Peyer's patch (tissue), 4 donors: ENCODE measurements at regions not wholly inside any gene's neighbourhood (a gene's known extent, or its start where the extent isn't known, plus 50 kb on each side); places are given as distances from the start of the nearest gene placed in this dataset.
"Not testable (repeated sequence)": the region's sequence is repeated elsewhere in the genome, so short reads cannot be mapped to it uniquely, and the experiment has no call there.

Source experiments
- DNase-seq, 3 donors: peaks; one replicate each; pipeline ENCODE4 v3.0.0-alpha.2; 2017 to 2019
- H3K27ac ChIP-seq, 4 donors: fragments of 200-600 bp; sonication (generic); one replicate each; pipeline ENCODE4 v1.5.1; 2016 to 2019
- H3K27me3 ChIP-seq, 2 donors: fragments of 200-600 bp; sonication (generic); one replicate each; pipeline ENCODE4 v1.5.1; 2019
- H3K36me3 ChIP-seq, 3 donors: fragments of 200-600 bp; sonication (generic); one replicate each; pipeline ENCODE4 v1.5.1; 2016 to 2019
- H3K4me1 ChIP-seq, 4 donors: fragments of 200-600 bp; sonication (generic); one replicate each; pipeline ENCODE4 v1.5.1; 2016 to 2019
- H3K4me3 ChIP-seq, 4 donors: fragments of 200-600 bp; sonication (generic); 1 replicate in 3 of 4; 2 replicates in 1 of 4; pipeline ENCODE4 v1.5.1; 2016 to 2019; ENCODE audit warnings: mild to moderate bottlenecking in 1 of 4
- H3K9me3 ChIP-seq, 4 donors: fragments of 200-600 bp; sonication (generic); one replicate each; pipeline ENCODE4 v1.5.1; 2016 to 2019; ENCODE audit warnings: mild to moderate bottlenecking in 1 of 4
- POLR2A ChIP-seq, 2 donors: fragments of 450-650 bp; IDR thresholded peaks; one replicate each; pipeline ENCODE4 v1.5.1; 2017; ENCODE audit warnings: antibody characterized with exemption in 2 of 2, mild to moderate bottlenecking in 2 of 2, moderate library complexity in 2 of 2
- TF ChIP-seq, protein P1 (sequence below), 6 experiments: fragments of 450-650 bp in 4 of 6; fragments of 200-600 bp in 2 of 6; sonication (generic) in 1 of 6; IDR thresholded peaks; one replicate each; pipeline ENCODE4 v1.5.1; 2017 to 2019; ENCODE audit warnings: antibody characterized with exemption in 6 of 6, mild to moderate bottlenecking in 3 of 6, moderate library complexity in 1 of 6

- Histone ChIP-seq H3K4me1 (no peaks in the 10 kb centered on the region), H3K27me3 (no peaks in the 10 kb centered on the region), H3K9me3 (no peaks in the 10 kb centered on the region), H3K4me3 (no peak overlapping the region), H3K36me3 (no peaks in the 10 kb centered on the region), H3K27ac (no peak overlapping the region)
- no peak for TF ChIP-seq POLR2A (IDR thresholded peaks at IDR 0.05)
- TF ChIP-seq, protein P1, sequence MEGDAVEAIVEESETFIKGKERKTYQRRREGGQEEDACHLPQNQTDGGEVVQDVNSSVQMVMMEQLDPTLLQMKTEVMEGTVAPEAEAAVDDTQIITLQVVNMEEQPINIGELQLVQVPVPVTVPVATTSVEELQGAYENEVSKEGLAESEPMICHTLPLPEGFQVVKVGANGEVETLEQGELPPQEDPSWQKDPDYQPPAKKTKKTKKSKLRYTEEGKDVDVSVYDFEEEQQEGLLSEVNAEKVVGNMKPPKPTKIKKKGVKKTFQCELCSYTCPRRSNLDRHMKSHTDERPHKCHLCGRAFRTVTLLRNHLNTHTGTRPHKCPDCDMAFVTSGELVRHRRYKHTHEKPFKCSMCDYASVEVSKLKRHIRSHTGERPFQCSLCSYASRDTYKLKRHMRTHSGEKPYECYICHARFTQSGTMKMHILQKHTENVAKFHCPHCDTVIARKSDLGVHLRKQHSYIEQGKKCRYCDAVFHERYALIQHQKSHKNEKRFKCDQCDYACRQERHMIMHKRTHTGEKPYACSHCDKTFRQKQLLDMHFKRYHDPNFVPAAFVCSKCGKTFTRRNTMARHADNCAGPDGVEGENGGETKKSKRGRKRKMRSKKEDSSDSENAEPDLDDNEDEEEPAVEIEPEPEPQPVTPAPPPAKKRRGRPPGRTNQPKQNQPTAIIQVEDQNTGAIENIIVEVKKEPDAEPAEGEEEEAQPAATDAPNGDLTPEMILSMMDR (IDR thresholded peaks at IDR 0.05): no peak
- DNase-seq: no peak
Observed at GRCh38 chr6:870096-870495, 177.2 kb upstream of the EXOC2 start.

DNA sequence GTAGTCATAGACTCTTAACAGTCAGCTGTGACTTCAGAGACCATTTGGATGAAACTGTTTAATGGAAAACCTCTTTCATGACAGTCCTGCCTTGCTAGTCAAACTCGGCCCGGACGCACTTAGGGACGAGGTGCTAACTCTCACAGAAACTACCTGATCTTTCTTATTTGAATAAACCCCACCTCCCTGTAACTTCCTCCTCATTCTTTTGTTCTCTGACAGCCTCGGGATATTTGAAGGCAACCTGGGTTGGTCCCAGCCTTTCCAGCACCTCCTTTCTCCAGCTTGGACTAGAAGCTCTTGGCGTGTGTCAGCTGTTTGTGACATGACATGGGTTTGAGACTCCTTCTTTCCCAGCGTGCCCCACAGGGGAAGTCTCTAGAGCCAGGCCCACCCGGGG, 175.3 kb upstream of the EXOC2 start:
- DNase-seq: no peak
- no peak overlapping the region for H3K4me3 ChIP-seq
- H3K4me1 ChIP-seq: no peaks in the 10 kb centered on the region
- no peaks in the 10 kb centered on the region for H3K9me3 ChIP-seq
- no peaks in the 10 kb centered on the region for H3K36me3 ChIP-seq
- H3K27ac ChIP-seq: no peak overlapping the region
- no peaks in the 10 kb centered on the region for H3K27me3 ChIP-seq
- TF ChIP-seq, protein P1 (IDR thresholded peaks at IDR 0.05): no peak
- no peak for TF ChIP-seq POLR2A (IDR thresholded peaks at IDR 0.05)

- H3K4me1 ChIP-seq: no peaks in the 10 kb centered on the region
- H3K27ac ChIP-seq: no peak overlapping the region
- TF ChIP-seq, protein P1 (IDR thresholded peaks at IDR 0.05): no peak
- no peak for TF ChIP-seq POLR2A (IDR thresholded peaks at IDR 0.05)
- no peaks in the 10 kb centered on the region for H3K27me3 ChIP-seq
- H3K36me3 ChIP-seq: no peaks in the 10 kb centered on the region
- H3K9me3 ChIP-seq: no peaks in the 10 kb centered on the region
- no peak for DNase-seq
- no peak overlapping the region for H3K4me3 ChIP-seq
Observed at GRCh38 chr6:867378-867777, 174.4 kb upstream of the EXOC2 start.

DNA sequence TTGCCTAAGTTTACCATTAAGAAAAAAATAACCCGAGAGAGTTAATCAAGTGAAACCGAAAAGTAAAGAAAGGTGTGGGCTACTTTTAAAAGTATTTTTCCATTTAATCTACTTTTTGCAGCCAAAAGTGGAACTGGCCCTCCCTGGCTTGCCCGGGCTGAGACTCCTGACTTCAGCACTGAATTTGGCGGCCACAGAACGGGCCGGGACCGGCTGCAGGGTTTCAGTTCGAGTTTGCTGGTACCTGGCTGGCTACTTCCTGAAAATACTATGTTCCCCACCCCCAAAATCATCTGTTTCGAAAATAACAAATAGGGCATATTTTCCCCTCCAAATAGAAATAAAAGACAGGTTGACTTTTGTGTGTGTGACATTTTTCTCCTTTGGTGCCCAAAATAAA, 173.4 kb upstream of the EXOC2 start:
- DNase-seq: no peak
- Histone ChIP-seq H3K27ac (no peak overlapping the region), H3K9me3 (no peaks in the 10 kb centered on the region), H3K27me3 (no peaks in the 10 kb centered on the region), H3K36me3 (no peaks in the 10 kb centered on the region), H3K4me3 (no peak overlapping the region), H3K4me1 (no peaks in the 10 kb centered on the region)
- TF ChIP-seq POLR2A (IDR thresholded peaks at IDR 0.05): no peak
- TF ChIP-seq, protein P1 (IDR thresholded peaks at IDR 0.05): no peak

DNA sequence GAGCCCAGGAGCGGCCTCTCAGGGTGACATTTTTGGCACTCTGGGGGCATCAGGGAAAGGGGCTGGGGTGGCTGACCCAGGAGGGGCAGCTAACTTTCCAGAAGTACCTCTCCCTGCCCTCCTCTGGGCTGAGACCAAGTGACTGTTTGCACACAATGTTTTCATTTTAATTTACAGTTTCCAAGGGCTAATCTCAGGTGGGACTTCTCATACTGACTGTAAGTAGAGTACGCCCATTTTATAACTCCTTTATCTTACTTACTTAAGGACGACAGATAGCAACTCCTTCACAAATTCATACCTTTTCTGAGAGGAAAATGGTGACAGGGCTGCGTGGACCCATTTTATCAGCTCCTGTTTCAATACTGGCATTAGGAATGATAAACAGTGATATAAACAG, 172.9 kb upstream of the EXOC2 start:
- H3K27ac ChIP-seq: no peak overlapping the region
- H3K4me3 ChIP-seq: no peak overlapping the region
- no peak for DNase-seq
- H3K36me3 ChIP-seq: no peaks in the 10 kb centered on the region
- no peaks in the 10 kb centered on the region for H3K9me3 ChIP-seq
- H3K4me1 ChIP-seq: no peaks in the 10 kb centered on the region
- TF ChIP-seq, protein P1 (IDR thresholded peaks at IDR 0.05): no peak
- TF ChIP-seq POLR2A (IDR thresholded peaks at IDR 0.05): no peak
- no peaks in the 10 kb centered on the region for H3K27me3 ChIP-seq

GRCh38 chr6:863831-864230, 170.9 kb upstream of the EXOC2 start:
- Histone ChIP-seq H3K9me3 (no peaks in the 10 kb centered on the region), H3K4me1 (no peaks in the 10 kb centered on the region), H3K27me3 (no peaks in the 10 kb centered on the region), H3K4me3 (no peak overlapping the region), H3K27ac (no peak overlapping the region), H3K36me3 (no peaks in the 10 kb centered on the region)
- TF ChIP-seq, protein P1 (IDR thresholded peaks at IDR 0.05): no peak
- TF ChIP-seq POLR2A (IDR thresholded peaks at IDR 0.05): no peak
- DNase-seq: no peak

- not testable (repeated sequence) for H3K4me3 ChIP-seq, H3K4me1 ChIP-seq, DNase-seq, H3K27ac ChIP-seq, H3K9me3 ChIP-seq, H3K27me3 ChIP-seq, H3K36me3 ChIP-seq
Observed at GRCh38 chr6:863127-863526, 170.2 kb upstream of the EXOC2 start.
